HG03469 (cell line): ENCODE measurements at regions not wholly inside any gene's neighbourhood (a gene's known extent, or its start where the extent isn't known, plus 50 kb on each side); places are given as distances from the start of the nearest gene placed in this dataset.
"Not testable (repeated sequence)": the region's sequence is repeated elsewhere in the genome, so short reads cannot be mapped to it uniquely, and the experiment has no call there.

ENCODE experiments used
- ATAC-seq: cut with Tn5 transposase; IDR thresholded peaks from one replicate; pipeline ENCODE4 v1.9.1; 2021; ENCODE audit warnings: mild to moderate bottlenecking, moderate library complexity, moderate number of reproducible peaks; ENCODE audit not compliant: unreplicated experiment

GRCh38 chr7:112592565-112593263, 111.9 kb downstream of the LSMEM1 start:
- not testable (repeated sequence) for ATAC-seq

- ATAC-seq, result no peak
Measured at GRCh38 chr7:112594397-112594796, 113.6 kb downstream of the LSMEM1 start.

DNA sequence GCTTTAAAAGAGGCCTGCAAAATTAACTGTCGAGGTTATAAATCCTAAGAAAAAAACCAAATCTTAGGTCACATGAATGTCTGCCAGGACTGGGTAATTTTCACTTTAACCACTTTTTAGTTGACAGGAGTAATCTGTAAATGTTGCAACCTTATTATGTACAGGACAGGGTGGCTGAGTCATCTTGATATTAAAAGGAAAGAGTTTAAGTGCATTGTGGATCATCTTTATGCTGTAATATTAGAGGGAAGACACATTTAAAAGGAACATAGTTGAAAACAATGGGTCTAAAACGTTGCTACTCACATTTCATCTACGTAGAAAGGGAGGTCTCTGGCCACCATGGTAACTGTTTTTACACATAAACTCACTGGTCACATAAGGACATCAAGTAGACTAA, 115.5 kb downstream of the LSMEM1 start:
- ATAC-seq, result no peak

DNA sequence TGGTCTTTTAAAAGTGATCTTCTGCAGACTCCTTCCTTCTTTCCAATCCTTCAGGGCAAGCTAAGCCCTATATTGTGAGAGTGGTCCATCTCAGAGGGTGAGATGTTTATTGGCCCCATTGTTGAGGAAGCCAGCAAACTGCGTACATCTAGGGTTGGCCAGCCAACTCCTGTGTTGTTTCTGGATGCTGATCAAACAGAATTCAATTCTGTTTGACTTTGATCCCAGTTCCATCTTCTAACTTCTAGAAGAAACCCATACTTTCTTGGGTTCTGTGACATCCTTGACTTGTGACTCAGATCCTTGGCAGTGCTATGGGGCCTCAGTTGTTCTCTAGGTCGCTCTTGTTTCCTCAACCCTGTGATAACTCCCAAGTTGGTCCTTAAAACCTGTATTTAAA, 116.2 kb downstream of the LSMEM1 start:
- ATAC-seq, result no peak

GRCh38 chr7:112603673-112604072, 122.9 kb downstream of the LSMEM1 start:
- no peak for ATAC-seq

GRCh38 chr7:112610636-112611035, 129.8 kb downstream of the LSMEM1 start:
- no peak for ATAC-seq

DNA sequence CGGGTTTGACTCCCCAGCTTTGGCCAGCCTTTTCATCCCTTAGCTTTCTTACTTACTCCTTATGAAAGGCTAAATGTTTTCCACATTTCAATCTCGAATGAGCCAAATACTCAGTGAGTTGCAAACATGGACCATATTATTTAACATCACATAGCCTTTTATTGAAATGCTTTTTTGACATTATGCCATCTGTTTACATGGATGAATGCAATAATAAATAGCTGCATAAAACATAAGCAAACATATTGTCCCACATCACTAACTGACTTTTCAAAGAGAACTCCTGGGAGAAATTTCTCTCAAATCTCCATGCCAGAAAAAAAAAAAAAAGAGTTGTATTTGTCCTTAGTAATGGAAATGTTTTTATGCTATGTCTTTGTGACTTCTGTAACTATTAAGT, 134.9 kb downstream of the LSMEM1 start:
- no peak for ATAC-seq

GRCh38 chr7:112616295-112616694, 135.5 kb downstream of the LSMEM1 start:
- no peak for ATAC-seq

DNA sequence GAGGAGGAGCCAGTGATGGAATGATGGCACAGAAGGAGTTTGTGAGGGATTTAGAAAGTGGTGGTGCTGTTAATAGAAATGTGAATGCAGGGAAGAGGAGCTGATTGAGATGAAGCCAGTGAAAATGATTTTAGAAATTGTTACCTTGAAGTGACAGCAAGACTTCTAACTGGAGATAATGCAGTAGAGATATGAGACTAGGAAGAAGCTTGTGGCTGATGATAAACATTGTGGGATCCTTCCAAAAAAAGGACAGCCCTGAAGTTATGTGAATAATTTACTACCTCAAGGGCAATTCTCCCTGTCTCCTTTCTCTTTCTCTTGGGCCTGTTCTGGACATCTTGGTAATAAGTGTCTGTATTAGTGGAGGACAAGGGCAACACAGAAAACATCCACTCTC, 138.6 kb downstream of the LSMEM1 start:
- no peak for ATAC-seq

GRCh38 chr7:112622159-112622715, 141.4 kb downstream of the LSMEM1 start:
- ATAC-seq, result no peak

DNA sequence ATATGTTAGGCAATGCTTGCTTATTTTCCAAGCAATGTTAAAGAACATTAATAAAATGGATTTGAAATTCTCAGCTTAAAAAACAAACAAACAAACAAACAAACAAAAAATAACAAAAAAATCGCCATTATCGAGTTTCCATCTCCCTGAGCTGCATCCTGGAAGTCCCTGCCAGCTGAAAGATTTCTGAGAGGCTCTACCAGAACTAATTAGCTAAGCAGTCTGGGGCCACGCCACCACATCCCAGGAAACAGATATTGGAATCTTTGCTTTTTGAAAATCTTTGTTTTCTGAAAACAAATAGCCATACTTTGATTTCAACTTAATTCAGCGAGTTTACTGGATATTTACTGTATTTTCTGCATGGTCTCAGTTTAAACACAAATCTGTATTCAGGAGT, 143.6 kb downstream of the LSMEM1 start:
- no peak for ATAC-seq

DNA sequence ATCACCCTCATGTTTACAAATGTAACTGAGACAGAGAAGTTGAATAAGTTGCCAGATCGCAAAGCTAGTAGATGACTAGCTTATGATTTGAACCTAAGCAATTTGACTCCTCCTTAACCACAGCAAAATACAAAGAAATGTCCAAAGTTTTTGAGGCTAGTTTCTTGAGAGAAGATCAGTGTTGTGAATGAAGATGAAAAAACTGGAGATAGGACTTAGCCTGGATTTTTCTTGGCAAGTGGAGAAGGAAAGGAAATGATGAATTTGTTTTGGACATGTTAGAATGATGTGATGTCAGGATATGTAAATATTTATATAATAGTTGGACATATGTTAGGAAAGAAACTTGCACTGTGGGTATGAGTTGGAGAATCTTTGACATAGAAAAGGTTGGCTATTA, 149.8 kb downstream of the LSMEM1 start:
- no peak for ATAC-seq

- ATAC-seq, result no peak
Measured at GRCh38 chr7:112634107-112634506, 153.3 kb downstream of the LSMEM1 start.

- ATAC-seq, result no peak
Measured at GRCh38 chr7:112635742-112636141, 154.5 kb downstream of the TMEM168 start.

DNA sequence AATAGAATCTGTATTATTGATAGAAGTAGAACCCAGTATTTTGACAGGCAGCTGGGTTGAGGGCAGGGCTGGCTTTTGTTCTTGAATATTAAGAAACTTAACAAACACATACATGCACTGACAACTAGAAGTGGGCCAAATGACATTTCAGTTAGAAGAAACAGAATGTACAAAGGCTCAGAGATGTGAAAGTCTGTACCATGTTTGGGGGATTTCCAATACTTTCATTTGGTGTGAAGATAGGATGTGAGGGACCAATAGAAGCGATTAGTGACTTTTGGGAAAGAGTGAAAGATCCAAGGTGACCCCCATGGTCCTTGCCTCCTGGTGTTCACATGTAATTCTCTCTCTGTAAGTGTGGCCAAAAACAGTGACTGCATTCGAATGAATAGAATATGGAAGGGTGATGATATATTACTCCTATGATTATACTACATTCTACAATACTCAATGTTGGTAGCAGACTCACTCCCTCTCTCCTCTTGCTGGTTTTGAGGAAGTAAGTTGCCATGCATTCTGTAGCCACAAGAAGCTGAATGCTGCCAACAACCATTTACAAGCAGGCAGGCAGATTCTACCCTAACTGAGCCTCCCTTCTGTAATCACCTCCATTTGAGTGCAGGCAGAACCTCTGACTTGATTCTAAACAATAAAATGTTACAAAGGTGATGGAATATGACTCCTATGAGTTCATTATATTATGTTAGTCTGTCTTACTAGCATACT, 151.4 kb downstream of the TMEM168 start:
- ATAC-seq, result no peak

DNA sequence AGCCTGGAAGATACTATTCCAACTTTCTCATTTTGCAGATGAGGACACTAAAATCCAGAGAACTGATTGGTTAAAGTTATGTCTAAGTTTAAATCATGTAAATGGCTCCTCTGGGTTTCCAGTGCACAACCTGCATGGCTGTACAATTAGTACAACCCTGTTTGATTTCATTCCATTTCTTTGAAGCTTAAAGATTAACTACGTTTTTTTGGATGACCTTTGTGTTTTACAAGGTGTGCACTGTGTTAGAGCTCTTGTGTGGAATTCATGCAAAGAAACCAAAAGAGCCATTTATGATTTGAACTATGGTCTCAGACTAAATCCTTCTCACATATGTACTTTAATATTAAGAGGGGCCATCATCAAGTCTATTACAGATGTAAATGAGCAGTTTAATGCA, 149.5 kb downstream of the TMEM168 start:
- no peak for ATAC-seq

GRCh38 chr7:112646783-112647182, 143.4 kb downstream of the TMEM168 start:
- ATAC-seq, result no peak

GRCh38 chr7:112648781-112649180, 141.4 kb downstream of the TMEM168 start:
- no peak for ATAC-seq

DNA sequence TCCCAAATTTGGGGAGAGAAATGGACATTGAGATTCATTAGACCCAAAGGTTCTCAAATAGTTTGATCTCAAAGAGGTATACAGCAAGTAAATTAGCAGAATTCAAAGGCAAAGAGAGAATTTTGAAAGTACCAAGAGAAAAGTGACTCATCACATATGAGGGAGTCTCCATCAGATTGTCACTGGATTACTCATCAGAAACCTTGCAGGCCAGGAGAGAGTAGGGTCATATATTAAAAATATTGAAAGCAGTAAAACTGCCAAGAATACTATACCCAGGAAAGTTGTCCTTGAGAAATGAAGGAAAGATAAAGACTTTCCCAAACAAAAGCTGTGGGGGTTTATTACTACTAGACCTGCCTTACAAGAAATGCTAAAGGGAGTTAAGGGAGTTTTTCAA, 140.6 kb downstream of the TMEM168 start:
- ATAC-seq, result no peak

GRCh38 chr7:112654322-112655216, 135.6 kb downstream of the TMEM168 start:
- ATAC-seq, result no peak

- no peak for ATAC-seq
Measured at GRCh38 chr7:112665709-112666108, 124.5 kb downstream of the TMEM168 start.
